Occipital lobe (tissue), 1 donor: ENCODE measurements at regions not wholly inside any gene's neighbourhood (a gene's known extent, or its start where the extent isn't known, plus 50 kb on each side); places are given as distances from the start of the nearest gene placed in this dataset.
"Not testable (repeated sequence)": the region's sequence is repeated elsewhere in the genome, so short reads cannot be mapped to it uniquely, and the experiment has no call there.

ENCODE experiments used
- DNase-seq: peaks from one replicate; lab custom pipeline; 2025; lab: John Stamatoyannopoulos, UW

GRCh38 chr7:65510187-65510538 lies 136.5 kb downstream of the ZNF92 start:
- not testable (repeated sequence) for DNase-seq

DNA sequence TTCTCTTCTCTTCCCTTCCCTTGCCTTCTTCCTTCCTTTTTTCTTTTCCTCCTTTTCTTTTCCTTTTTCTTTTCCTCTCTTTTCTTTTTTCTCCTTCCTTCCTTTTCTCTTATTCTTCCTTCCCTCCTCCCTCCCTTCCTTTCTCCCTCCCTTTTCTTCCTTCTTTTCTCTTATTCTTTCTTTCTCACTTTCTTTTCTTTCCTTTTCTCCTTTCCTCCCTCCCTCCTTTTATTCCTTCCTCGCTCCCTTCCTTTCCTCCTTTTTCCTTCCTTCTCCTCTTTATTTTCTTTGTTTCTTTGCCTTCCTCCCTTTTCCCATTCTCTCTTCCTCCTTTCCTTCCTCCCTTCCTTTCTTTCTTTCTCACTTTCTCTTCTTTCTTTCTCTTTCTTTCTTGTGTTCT lies 146.1 kb downstream of the ZNF92 start:
- not testable (repeated sequence) for DNase-seq

DNA sequence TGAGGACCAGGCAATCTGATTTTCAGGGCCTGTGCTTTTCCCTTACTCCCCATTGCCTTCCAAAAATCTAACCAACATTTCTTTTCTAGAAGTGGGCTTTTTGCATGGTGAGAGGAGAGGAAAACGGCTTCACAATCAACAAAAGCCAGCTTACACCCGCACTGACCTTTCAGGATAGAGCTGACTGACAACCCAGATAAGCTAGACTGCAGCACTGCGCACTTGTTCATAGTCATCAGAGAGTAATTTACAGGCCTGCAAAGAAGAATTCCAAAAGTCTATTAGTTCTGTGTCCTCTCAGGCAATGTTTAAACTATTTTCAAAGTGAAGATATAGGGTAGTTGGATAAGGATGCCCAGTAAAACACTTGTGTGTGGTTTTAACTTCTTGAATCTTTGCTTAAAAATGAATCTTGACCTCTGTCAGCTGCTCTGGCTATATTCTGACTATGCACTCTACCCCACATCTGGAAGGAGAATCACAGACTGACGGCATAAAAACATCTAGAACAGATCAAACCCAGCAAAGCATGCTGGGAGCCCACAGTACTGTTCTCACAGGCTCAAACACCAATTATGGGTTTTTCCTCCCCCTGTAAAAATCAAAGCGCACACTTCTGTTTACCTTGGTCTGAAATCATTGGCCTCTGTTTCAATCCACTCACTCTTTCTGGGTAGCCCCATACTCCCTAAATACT lies 172.0 kb downstream of the ZNF92 start:
- not testable (repeated sequence) for DNase-seq

- not testable (repeated sequence) for DNase-seq
Observed at GRCh38 chr7:65549589-65550443, 176.2 kb downstream of the ZNF92 start.

- DNase-seq, result not testable (repeated sequence)
Observed at GRCh38 chr7:65550444-65550809, 176.8 kb downstream of the ZNF92 start.

DNA sequence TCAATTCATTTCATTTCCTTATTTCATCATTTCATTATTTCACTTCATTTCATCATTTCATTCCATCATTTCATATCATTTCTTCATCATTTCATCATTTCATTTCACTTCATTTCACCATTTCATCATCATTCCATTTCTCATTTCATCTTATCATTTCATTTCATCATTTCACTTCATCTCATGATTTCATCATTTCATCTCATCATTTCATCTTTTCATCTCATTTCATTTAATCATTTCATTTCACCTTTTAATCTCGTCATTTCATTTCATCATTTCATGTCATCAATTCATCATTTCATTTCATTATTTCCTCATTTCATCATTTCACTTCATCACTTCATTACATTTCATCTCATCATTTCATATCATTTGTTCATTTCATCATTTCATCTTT lies 177.4 kb downstream of the ZNF92 start:
- DNase-seq, result not testable (repeated sequence)

DNA sequence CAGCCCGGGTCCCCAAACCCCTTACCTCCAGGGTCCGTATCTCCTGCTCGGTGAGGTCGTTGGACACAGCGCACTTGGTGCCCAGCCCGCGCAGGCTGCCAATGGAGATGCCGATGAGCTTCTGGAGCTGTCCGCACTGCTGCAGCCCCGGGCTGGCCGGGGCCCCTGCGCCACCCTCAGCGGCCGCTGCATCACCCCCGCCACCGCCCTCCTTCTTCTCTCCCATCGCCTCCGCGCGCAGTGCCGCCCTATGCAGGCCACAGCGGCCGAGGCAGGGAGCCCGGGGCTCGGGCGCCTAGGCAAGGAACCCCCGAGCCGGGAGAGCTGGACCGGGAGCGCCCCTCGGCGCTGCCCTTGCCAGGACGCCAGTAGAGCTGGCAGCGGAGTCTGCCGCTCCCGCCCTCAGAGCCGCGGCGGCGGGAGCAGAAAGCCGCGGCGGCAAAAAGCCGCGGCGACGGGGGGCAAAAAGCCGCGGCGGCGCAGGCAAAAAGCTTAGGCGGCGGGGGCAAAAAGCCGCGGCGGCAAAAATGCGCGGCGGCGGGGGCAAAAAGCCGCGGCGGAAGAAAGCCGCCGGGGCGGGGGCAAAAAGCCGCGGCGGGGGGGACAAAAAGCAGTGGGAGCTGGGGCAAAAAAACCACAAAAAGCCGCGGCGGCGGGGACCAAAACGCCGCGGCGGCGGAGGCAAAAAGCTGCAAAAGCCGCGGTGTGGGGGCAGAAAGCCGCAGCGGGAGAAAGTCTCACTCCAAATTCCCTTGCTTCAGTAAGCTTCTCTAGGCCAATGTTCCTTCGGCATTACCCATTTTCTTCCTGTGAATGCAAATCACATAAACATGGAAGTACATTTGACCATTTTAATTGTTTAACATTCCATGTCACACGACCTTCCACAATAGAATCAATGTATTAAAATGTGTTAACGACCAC lies 181.2 kb downstream of the ZNF92 start:
- DNase-seq, result not testable (repeated sequence)

- DNase-seq, result not testable (repeated sequence)
Observed at GRCh38 chr7:65558584-65558983, 184.9 kb downstream of the ZNF92 start.

DNA sequence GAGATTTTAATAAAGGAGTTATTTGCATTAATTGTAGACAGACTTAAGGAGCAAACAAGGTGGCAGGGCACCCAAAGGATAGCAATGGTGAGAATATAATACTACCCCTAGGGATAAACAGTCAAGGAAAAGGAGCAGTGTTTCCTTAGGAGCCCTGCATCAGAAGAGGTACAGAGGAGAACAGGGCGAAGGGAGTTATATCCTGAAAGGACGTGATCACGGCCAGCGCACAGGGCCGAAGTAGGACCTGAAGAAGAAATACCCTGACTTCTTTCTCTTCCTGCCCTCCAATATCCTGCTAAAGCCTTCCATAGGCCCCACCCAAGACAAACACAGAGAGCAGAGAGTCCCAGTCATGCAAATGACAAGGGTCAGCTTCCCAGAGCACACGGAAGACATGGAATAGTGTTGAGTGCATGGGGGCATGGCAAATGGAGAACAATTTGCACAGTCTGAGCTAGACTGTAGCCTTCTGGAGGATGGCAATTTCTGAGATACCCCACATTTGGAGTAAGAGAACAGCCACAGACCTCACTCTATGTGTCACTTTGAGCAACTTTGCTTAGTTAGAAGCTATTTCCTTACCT lies 188.2 kb downstream of the ZNF92 start:
- DNase-seq, result not testable (repeated sequence)

- DNase-seq, result not testable (repeated sequence)
Observed at GRCh38 chr7:65562522-65562921, 188.9 kb downstream of the ZNF92 start.

GRCh38 chr7:65563333-65563732 lies 189.7 kb downstream of the ZNF92 start:
- DNase-seq, result not testable (repeated sequence)

DNA sequence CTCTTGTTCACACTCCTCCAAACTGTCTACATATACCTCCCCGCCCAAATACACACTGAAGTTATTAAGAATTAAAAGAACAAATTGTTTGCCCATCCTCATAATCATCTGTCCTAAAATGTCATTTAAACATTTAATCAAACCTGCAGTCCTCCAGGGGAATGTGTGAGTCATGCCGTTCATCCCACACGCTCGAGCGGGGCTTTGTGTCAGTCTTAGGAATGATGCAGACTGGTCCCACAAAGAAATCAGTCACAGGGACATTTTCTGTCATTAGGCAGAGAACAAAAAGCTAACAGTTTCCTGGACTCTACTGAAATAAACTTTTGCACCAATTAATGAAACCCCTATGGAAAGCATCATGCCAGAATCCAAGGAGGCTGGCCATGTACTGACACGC lies 194.6 kb downstream of the ZNF92 start:
- DNase-seq, result not testable (repeated sequence)

GRCh38 chr7:65570990-65571389 lies 197.3 kb downstream of the ZNF92 start:
- not testable (repeated sequence) for DNase-seq

- not testable (repeated sequence) for DNase-seq
Observed at GRCh38 chr7:65572581-65572980, 198.9 kb downstream of the ZNF92 start.

DNA sequence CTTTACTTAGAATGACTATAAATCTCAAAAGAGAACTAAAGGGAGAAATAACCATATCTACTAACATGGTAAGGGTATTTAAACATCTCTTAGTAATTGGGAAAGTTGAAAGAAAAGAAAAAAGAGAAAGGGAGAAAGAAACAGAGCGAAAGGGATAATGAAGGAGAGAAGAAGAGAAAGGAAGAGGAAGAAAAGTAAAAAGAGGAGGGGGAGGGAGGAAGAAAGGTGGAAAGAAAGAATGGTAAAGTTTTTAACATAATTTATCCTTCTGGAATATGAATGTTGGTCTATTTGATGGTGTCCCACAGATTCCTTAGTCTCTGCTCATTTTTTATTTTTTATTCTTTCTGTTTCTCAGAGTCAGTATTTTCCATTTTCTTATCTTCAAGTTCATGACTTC lies 202.7 kb downstream of the ZNF92 start:
- DNase-seq, result not testable (repeated sequence)

DNA sequence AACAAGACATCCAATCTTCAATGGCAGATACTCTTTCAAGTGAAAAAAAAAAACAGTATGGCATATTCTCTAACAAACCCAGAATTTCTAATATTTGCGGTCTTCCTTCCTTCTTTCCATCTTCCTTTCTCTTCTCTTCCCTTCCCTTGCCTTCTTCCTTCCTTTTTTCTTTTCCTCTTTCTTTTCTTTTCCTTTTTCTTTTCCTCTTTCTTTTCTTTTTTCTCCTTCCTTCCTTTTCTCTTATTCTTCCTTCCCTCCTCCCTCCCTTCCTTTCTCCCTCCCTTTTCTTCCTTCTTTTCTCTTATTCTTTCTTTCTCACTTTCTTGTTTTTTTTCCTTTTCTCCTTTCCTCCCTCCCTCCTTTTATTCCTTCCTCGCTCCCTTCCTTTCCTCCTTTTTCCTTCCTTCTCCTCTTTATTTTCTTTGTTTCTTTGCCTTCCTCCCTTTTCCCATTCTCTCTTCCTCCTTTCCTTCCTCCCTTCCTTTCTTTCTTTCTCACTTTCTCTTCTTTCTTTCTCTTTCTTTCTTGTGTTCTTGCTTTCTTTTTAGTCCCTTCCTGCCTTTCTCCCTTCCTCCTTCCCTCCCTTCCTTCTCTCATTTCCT lies 209.0 kb downstream of the ZNF92 start:
- not testable (repeated sequence) for DNase-seq

GRCh38 chr7:65602495-65602894 lies 228.8 kb downstream of the ZNF92 start:
- not testable (repeated sequence) for DNase-seq

- no peak for DNase-seq
Observed at GRCh38 chr7:65609131-65609530, 235.5 kb downstream of the ZNF92 start.

DNA sequence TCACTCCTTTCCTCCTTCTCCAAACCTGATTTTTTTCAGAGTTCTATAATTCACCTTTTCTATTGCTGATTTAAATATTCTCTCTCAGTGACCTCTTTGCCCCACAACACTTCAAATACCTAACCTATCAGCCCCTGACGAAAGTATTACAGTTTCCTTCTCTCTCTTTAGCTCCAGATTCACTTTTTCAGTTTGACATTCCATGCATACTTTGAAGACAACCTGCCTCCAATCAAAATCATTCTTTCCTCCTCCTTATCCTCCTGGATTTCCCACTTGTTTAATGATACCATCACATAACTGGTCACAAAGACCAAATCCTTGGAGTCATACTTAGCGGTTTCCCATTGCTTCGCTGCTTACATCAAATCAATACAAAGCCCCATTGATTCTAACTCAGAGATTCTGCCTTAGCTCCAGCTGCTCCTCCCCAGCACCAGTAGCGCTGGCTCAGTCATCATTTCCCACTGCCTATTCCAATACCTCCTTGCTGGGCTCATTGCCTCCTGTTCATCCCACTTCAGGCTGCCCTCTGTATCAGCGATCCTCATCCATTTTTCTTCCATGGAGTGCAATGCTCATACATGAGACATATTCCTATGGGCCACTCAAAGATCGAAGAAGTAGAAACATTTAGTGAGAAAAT lies 240.1 kb downstream of the ZNF92 start:
- not testable (repeated sequence) for DNase-seq

DNA sequence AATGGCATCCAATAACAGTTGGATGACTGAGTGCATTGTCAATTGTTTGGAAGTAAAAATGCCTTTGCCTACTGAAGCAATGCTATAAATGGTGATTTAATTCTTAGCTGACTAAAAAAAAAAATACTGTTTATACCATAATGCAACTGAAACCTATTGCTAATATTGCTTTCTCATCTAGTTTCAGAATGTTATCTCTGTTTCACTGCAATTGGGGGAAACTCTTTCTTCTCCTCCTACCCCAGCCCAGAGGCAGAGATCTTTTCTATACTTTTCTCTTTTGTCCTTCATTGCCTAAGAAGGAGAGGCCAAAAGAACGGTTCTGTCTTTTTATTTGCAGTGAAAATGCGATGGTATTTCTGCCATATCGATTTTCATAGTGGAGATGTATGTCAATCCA lies 242.5 kb downstream of the ZNF92 start:
- DNase-seq, result not testable (repeated sequence)
